ENCODE measurements at regions not wholly inside any gene's neighbourhood (a gene's known extent, or its start where the extent isn't known, plus 50 kb on each side); places are given as distances from the start of the nearest gene placed in this dataset.

DNA sequence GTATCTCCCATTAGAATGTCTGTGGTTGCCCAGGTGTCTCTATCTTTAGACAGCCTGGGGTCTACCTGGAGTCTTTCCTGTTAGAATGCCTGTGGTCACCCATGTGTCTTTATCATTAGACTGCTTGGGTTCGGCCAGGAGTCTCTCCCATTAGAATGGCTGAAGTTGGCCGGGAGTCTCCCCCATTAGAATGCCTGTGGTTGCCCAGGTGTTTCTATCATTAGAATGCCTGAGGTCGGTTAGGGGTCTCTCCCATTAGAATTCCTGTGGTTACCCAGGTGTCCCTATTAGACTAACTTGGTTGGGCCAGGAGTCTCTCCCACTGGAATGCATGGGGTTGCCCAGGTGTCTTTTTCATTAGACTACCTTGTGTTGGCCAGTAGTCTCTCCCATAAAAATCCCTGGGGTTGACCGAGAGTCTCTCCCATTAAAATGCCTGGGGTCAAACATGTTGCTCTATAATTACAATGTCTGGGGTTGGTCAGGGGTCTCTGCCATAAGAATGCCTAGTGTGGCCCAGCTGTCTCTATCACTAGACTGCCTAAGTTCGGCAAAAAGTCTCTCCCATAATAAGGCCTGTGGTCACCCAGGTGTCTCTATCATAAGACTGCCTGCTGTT is 1448.7 kb downstream of the UQCRFS1 start:
- H3K9me3 Mint-ChIP-seq = peaks cover 88% of the 10 kb centered on the region
- no peak overlapping the region for H3K27ac Mint-ChIP-seq
- CTCF ChIA-PET = no interaction called here
- no peak overlapping the region for H3K4me3 Mint-ChIP-seq
- DNase-seq = no peak
- no peaks in the 10 kb centered on the region for H3K36me3 Mint-ChIP-seq
- H3K4me1 Mint-ChIP-seq = no peaks in the 10 kb centered on the region
- no peaks in the 10 kb centered on the region for H3K27me3 Mint-ChIP-seq

DNA sequence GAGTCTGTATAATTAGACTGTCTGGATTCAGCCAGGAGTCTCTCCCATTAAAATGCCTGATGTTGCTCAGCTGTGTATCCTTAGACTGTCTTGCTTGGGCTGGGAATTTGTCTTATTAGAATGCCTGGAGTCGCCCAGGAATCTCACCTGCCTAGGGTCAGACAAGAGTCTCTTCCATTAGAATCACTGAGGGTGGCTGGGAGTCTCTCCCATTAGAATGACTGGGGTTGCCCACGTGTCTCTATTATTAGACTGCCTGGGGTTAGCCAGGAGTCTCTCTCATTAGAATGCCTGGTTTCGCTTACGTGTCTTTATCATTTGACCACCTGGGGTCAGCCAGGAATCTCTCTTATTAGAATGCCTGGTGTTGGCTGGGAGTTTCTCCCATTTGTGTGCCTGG is 1450.0 kb downstream of the UQCRFS1 start:
- CTCF ChIA-PET = no interaction called here
- Mint-ChIP-seq H3K36me3 (no peaks in the 10 kb centered on the region), H3K9me3 (peaks cover 88% of the 10 kb centered on the region), H3K27me3 (no peaks in the 10 kb centered on the region), H3K27ac (no peak overlapping the region), H3K4me1 (no peaks in the 10 kb centered on the region), H3K4me3 (no peak overlapping the region)
- no peak for DNase-seq

DNA sequence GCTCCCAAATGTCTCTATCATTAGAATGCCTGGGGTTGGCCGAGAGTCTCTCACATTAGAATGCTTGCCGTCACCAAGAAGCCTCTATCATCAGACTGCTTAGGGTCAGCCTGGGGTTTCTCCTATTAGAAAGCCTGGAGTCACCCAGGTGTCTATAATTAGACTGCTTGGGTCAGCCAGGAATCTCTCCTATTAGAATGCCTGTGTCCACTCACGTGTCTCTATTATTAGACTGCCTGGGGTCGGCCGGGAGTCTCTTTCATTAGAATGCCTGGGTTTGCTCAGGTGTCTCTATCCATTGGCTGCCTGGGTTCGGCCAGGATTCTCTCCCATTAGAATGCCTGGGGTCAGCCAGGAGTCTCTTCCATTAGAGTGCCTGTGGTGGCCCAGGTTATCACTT is 1453.1 kb downstream of the UQCRFS1 start:
- DNase-seq = no peak
- H3K36me3 Mint-ChIP-seq = no peaks in the 10 kb centered on the region
- no peaks in the 10 kb centered on the region for H3K27me3 Mint-ChIP-seq
- H3K9me3 Mint-ChIP-seq = peaks cover 67% of the 10 kb centered on the region
- CTCF ChIA-PET = no interaction called here
- no peak overlapping the region for H3K27ac Mint-ChIP-seq
- H3K4me3 Mint-ChIP-seq = no peak overlapping the region
- H3K4me1 Mint-ChIP-seq = no peaks in the 10 kb centered on the region

DNA sequence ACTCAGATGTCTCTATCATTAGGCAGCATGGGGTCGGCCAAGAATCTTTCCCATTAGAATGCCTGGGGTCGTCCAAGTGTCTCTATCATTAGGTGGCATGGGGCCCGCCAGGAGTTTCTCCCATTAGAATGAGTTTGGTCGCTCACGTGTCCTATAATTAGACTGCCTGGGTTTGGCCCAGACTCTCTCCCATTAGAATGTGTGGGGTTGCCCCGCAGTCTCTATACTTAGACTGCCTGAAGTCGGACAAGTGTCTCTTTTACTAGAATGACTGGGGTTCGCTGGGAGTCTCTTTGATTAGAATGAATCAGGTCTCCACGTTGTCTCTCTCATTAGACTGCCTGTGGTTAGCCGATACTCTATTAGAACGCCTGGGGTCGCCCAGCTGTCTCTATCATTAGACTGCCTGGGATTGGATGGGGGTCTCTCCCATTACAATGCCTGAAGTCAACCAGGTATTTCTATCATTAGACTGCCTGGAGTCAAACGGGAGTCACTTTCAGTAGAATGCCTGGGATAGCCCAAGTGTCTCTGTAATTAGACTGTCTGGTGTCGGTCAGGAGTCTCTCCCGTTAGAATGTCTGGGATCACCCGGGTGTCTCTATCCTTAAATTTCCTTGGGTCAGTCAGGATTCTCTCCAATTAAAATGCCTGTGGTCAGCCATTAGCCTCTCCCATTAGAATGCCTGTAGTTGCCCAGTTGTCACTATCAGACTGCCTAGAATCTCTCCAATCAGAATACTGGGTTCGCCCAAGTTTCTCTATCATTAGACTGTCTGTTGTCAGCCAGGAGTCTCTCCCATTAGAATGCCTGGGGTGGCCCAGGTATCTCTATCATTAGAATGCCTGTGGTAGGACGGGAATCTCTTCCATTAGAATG is 1454.1 kb downstream of the UQCRFS1 start:
- CTCF ChIA-PET = no interaction called here
- Mint-ChIP-seq H3K4me3 (no peak overlapping the region), H3K27ac (no peak overlapping the region), H3K9me3 (peaks cover 63% of the 10 kb centered on the region), H3K36me3 (no peaks in the 10 kb centered on the region), H3K4me1 (no peaks in the 10 kb centered on the region), H3K27me3 (no peaks in the 10 kb centered on the region)
- DNase-seq = no peak

DNA sequence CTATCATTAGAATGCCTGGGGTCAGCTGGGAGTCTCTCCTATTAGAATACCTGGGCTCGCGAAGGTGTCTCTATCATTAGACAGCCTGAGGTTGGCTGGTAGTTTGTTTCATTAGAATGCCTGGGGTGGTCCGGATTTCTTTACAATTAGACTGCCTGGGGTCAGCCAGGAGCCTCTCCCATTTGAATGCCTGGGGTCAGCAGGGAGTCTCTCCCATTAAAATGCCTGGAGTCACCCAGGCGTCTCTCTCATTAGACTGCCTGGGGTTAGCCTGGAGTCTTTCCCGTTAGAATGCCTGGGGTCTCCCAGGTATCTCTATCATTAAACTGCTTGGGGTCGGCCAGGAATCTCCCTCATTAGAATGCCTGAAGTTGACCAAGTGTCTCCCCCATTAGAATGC is 1458.3 kb downstream of the UQCRFS1 start:
- H3K9me3 Mint-ChIP-seq = peaks cover 54% of the 10 kb centered on the region
- H3K4me1 Mint-ChIP-seq = no peaks in the 10 kb centered on the region
- H3K4me3 Mint-ChIP-seq = no peak overlapping the region
- no peaks in the 10 kb centered on the region for H3K27me3 Mint-ChIP-seq
- H3K36me3 Mint-ChIP-seq = no peaks in the 10 kb centered on the region
- no peak for DNase-seq
- H3K27ac Mint-ChIP-seq = no peak overlapping the region
- CTCF ChIA-PET = no interaction called here

DNA sequence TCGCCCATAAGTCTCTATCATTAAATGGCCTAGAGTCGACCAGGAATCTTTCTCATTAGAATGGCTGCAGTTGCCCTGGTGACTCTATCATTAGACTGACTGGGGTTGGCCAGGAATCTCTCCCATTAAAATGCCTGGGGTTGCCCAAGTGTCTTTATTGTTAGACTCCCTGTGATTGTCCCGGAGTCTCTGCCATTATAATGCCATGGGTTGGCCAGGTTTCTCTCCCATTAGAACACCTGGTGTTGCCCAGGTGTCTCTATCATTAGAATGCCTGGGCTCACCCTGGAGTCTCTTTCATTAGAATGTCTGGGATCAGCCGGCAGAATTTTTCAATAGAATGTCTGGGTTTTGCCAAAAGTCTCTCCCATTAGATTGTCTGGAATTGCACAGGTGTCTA is 1459.3 kb downstream of the UQCRFS1 start:
- Mint-ChIP-seq H3K4me1 (no peaks in the 10 kb centered on the region), H3K4me3 (no peak overlapping the region), H3K27ac (no peak overlapping the region), H3K27me3 (no peaks in the 10 kb centered on the region), H3K36me3 (no peaks in the 10 kb centered on the region), H3K9me3 (peaks cover 52% of the 10 kb centered on the region)
- CTCF ChIA-PET = no interaction called here
- no peak for DNase-seq

DNA sequence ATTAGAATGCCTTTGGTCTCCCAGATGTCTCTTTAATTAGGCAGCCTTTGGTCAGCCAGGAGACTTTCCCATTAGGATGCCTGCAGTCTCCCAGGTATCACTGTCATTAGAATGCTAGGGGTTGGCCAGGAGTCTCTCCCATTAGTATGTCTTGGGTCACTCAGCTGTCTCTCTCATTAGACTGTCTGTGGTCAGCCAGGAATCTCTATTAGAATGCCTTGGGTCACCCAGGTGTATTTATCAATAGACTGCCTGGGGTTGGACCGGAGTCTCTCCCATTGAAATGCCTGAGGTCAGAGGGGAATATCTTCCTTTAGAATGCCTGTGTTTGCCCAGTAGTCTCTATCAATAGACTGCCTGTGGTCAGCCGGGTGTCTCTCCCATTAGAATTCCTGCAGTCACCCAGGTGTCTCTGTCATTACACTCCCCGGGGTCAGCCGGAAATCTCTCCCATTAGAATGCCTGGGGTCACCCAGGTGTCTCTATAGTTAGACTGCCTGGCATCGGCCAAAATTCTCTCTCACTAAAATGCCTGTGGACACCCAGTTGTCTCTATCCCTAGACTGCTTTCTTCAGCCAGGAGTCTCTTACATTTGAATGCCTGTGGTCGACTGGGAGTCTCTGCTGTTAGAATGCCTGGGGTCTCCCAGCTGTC is 1460.3 kb downstream of the UQCRFS1 start:
- CTCF ChIA-PET = no interaction called here
- Mint-ChIP-seq H3K36me3 (no peaks in the 10 kb centered on the region), H3K27ac (no peak overlapping the region), H3K4me1 (no peaks in the 10 kb centered on the region), H3K9me3 (peaks cover 47% of the 10 kb centered on the region), H3K27me3 (no peaks in the 10 kb centered on the region), H3K4me3 (no peak overlapping the region)
- DNase-seq = no peak

DNA sequence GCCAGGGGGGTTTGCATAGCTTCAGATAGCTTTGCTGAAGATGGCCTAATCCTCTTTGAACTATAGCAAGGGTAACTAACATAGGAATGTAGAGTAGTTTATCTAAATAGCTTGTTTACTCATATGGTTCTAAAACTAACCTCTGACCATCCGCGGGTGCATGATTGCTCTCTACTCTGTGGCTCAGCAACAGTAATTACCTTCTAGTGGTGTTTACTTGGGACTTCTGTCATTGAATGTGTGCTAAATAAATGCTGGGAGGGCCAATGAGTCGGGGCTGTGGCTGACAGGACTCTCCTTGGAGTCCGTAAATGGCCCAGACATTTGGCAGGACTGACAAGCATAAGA is 1461.9 kb downstream of the UQCRFS1 start:
- no peak overlapping the region for H3K27ac Mint-ChIP-seq

DNA sequence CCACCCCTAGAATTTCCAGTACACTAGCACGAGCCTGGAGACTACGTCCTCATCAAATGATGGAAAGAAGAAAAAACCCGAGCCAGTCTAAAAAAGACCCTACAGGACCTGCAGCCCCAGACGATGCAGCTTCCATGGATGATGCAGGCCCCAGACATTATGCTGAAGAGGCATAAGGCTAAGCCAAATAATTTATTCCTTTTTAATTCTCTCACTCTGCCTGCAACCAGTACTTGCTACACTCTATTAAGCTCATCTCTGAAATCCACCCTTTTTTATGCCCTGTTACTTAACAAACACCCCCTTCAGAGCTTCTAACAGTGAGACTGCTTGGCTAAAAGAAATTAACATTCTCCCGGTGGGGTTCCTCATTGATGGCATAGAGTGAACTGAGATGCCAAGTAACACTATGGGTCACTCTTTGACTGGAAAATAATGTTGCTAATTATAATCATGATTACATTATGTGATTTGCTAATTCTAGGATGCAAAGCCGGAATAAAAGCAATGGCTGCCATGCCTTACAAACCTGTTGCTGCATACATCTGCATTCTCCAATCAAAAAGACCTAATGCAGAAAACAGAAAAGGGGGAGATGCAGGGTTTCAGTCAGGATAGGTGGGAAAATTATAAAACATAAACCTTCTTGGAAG is 1462.4 kb downstream of the UQCRFS1 start:
- no peaks in the 10 kb centered on the region for H3K4me1 Mint-ChIP-seq
- no peaks in the 10 kb centered on the region for H3K27me3 Mint-ChIP-seq
- H3K36me3 Mint-ChIP-seq = no peaks in the 10 kb centered on the region
- DNase-seq = no peak
- peaks cover 52% of the 10 kb centered on the region for H3K9me3 Mint-ChIP-seq
- CTCF ChIA-PET = no interaction called here
- H3K4me3 Mint-ChIP-seq = no peak overlapping the region
- H3K27ac Mint-ChIP-seq = no peak overlapping the region

More for the DNA sequence above, 1461.9 kb downstream of the UQCRFS1 start:
- Mint-ChIP-seq H3K4me1 (no peaks in the 10 kb centered on the region), H3K4me3 (no peak overlapping the region), H3K36me3 (no peaks in the 10 kb centered on the region), H3K9me3 (peaks cover 52% of the 10 kb centered on the region), H3K27me3 (no peaks in the 10 kb centered on the region)
- CTCF ChIA-PET = no interaction called here
- DNase-seq = no peak

DNA sequence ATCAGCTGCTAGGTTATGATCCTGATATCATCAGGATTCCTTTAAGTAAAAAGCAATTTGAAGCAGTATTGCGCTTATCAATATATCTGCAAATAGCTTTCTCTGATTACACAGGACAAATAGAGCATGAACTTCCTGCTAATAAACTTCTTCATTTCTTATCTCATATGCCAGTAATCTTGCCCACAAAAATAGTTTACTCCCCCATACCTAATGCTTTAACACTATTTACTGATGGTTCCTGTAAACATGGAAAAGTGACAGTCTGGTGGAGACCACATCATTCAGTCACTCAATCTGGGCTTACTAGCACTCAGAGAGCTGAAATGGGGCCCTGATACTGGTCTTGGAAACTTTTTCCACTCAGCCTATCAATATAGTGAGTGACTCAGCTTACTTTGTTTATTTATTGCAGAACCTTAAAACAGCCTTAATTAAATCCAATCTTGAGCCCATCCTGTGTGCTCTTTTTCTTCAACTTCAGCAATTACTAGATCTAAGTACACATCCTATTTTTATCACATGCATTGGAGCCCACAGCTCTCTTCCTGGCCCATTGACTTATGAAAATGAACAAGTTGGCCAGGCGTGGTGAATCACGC is 1464.3 kb downstream of the UQCRFS1 start:
- H3K27me3 Mint-ChIP-seq = no peaks in the 10 kb centered on the region
- H3K9me3 Mint-ChIP-seq = peaks cover 54% of the 10 kb centered on the region
- no peak for DNase-seq
- no peaks in the 10 kb centered on the region for H3K4me1 Mint-ChIP-seq
- H3K4me3 Mint-ChIP-seq = no peak overlapping the region
- CTCF ChIA-PET = no interaction called here
- H3K27ac Mint-ChIP-seq = no peak overlapping the region
- H3K36me3 Mint-ChIP-seq = no peaks in the 10 kb centered on the region

DNA sequence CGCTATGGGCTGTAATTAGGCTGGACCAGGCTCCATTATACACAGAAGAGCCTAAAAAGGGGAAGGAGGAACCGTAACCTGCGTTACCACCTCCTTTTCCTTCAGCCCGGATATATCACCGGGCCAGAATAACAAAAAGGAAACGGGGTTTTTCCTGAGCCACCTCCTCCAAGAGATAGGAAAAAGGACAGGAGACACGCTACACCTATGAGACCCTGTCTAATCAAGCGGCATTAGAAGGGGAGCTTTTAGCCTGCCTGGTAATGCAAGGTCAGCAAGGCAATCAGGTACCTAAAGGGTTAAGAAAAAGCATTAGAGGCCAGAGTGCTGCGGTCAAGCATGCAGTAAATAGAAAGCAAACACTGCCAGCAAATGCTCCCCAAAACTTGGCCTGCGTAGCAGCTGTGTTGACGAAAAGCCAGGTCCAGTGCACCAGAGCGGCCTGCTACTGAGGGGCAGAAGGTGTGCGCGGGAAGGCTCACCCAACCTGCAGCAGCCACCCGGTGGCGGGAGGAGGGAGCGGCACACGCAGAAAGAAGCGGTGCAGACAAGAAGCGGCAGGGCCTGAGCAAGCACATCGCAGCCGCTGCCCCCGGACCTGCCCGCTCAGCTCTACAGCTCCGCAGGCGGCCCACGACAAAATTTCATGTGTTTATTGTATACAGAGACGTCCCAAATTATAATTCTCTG is 1466.1 kb downstream of the UQCRFS1 start:
- Mint-ChIP-seq H3K9me3 (peaks cover 41% of the 10 kb centered on the region), H3K27ac (no peak overlapping the region), H3K27me3 (no peaks in the 10 kb centered on the region), H3K4me1 (no peaks in the 10 kb centered on the region), H3K36me3 (no peaks in the 10 kb centered on the region), H3K4me3 (no peak overlapping the region)
- DNase-seq = no peak
- CTCF ChIA-PET = no interaction called here

DNA sequence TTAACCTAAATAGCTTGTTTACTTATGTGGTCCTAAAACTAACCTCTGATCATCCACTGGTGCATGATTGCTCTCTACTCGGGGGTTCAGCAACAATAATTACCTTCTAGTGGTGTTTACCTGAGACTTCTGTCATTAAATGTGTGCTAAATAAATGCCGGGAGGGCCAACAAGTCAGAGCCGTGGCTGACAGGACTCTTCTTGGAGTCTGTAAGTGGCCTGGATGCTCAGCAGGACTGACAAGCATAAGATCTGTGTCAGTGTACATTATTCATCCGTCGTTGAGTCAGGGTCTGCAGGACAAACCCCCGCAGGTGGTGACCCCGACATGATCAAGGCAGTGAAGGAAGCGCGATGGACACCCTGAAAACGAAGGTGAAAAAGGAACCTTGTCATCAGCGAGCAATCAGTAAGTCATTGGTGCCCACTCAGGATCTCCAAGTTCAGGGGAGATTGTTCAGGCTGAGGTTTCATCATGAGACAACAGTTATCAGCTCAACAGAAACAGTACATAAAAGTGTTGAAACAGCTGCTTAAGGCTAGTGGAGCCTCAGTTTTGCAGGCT is 1466.9 kb downstream of the UQCRFS1 start:
- H3K9me3 Mint-ChIP-seq = peaks cover 33% of the 10 kb centered on the region

DNA sequence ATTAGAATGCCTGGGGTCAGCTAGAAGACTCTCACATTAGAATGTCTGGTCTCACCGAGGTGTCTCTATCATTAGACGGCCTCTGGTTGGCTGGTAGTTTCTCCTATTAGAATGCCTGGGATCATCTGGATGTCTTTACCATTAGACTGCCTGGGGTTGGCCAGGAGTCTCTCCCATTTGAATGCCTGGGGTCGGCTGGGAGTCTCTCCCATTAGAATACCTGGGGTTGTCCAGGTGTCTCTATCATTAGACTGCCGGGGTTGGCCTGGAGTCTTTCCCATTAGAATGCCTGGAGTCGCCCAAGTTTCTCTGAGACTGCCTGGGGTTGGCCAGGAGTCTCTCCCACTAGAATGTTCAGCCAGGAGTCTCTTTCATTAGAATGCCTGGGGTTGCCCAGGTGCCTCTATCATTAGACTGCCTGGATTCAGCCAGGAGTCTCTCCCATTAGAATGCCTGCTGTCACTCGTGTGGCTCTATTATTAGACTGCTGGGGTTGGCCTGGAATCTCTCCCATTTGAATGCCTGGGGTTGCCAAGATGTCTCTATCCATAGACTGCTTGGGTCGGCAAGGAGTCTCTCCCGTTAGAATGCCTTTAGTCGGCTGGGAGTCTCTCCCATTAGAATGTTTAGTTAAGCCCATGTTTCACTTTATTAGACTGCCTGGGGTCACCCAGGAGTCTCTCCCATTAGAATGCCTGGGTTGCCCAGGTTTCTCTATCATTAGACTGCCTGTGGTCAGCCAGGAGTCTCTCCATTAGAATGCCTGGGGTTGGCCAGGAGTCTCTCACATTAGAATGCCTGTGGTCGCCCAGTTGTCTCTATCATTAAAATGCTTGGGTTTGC is 1467.8 kb downstream of the UQCRFS1 start:
- Mint-ChIP-seq H3K4me1 (no peaks in the 10 kb centered on the region), H3K27me3 (no peaks in the 10 kb centered on the region), H3K4me3 (no peak overlapping the region), H3K36me3 (no peaks in the 10 kb centered on the region), H3K9me3 (peaks cover 38% of the 10 kb centered on the region), H3K27ac (peak overlapping the region; percentile 24)
- DNase-seq = no peak
- CTCF ChIA-PET = no interaction called here

More for the DNA sequence above, 1466.9 kb downstream of the UQCRFS1 start:
- Mint-ChIP-seq H3K27ac (no peak overlapping the region), H3K36me3 (no peaks in the 10 kb centered on the region), H3K4me3 (no peak overlapping the region), H3K27me3 (no peaks in the 10 kb centered on the region), H3K4me1 (no peaks in the 10 kb centered on the region)
- no peak for DNase-seq
- CTCF ChIA-PET = no interaction called here
